GM18498 (cell line): ENCODE measurements at regions not wholly inside any gene's neighbourhood (a gene's known extent, or its start where the extent isn't known, plus 50 kb on each side); places are given as distances from the start of the nearest gene placed in this dataset.
"Not testable (repeated sequence)": the region's sequence is repeated elsewhere in the genome, so short reads cannot be mapped to it uniquely, and the experiment has no call there.

Source experiments
- ATAC-seq: cut with Tn5 transposase; IDR thresholded peaks from one replicate; pipeline ENCODE4 v1.9.1; 2021; ENCODE audit warnings: mild to moderate bottlenecking, moderate library complexity; ENCODE audit not compliant: unreplicated experiment

DNA sequence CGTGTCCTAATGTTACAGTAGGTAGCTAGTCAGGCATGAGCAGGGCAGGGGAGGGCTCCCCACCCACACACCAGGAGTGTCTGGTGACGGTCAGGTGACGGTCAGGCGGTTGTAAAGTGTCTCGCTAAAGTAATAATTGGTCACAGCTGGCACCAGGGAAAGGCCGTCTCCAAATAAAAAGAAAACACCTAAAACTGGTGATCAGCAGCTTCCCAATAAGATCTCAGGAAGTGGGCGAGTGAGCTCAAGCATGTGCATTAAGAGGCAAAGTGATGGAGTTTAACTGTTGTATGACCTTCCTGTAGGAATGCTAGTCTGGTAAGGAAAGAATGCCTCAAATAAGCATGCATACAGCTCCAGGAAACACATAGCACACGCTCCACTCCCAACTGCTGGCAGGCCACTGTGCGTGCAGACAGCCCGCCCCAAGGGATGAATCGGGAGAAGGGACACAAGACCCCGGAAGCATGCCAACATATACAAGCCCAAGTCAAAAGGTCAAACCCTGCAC, 177.1 kb downstream of the RNF144A start:
- no peak for ATAC-seq

DNA sequence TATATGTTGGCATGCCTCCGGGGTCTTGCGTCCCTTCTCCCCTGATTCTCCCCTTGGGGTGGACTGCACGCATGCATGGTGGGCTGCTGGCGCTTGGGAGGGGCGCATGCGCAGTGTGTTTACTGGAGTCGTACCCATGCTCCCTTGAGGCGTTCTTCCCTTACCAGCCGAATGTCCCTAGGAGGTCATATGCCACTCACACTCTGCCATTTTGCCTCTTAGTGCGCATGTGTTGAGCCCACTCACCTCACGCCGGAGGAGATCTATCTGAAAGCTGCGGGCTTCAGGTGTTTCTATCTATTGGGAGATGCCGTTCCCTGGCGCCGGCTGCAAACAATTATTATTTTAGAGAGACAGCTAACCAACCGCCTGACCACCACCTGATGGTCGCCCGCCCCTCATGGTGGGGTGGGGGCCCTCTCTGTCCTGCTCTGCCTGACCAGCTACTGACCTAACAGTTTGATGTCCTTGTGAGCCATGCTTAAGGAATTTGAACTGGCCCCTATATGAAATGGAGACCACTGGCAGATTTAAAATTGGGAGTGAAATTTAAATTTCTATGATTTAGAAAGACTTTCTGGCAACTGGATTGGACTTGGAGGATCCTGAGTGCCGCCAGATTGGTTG, 179.6 kb downstream of the RNF144A start:
- no peak for ATAC-seq

DNA sequence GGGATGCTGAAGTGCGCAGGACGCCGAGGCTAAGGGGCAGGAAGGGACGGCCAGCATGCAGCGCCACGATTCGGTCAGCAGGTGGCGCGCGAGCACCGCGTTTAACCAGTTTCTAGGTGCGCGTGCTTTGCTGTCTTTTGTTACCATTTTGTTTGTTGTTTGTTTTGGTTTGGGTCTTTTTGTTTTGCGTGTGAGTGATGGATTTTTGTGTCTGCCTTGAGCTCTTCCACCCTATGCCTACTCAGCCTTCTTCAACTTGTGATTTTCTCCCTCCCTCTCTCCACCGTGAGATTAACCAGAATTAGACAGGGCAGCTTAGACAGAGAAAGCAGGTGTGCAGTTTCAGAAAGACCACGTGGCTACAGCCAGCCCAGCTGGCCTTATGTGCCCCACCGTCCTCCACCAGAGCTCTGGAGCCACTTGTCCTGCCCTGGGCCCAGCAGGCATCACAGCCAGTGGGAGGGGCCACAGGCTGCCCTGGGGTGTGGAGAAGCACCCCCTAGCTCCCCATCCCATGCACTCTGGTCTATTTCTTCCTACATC, 180.2 kb downstream of the RNF144A start:
- peak; percentile 92 for ATAC-seq

DNA sequence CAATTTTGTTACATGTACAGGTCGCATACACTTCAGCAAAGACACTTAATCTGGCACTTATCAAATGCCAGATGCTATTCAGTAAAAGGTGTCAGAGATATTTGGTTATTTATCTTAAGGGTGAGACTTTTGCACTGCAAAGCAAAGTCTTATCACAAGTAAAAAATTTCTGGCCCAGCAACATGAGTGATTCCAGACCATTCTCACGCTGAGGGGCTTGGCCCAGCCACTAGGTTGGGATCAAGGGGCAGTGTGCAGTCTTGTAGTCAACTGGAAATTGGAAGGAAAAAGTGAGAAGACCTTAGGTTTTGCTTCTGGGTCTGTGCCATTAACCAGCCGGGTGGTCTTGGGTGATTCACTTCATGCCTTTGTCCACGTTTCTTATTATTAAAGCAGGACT, 181.6 kb downstream of the RNF144A start:
- no peak for ATAC-seq

DNA sequence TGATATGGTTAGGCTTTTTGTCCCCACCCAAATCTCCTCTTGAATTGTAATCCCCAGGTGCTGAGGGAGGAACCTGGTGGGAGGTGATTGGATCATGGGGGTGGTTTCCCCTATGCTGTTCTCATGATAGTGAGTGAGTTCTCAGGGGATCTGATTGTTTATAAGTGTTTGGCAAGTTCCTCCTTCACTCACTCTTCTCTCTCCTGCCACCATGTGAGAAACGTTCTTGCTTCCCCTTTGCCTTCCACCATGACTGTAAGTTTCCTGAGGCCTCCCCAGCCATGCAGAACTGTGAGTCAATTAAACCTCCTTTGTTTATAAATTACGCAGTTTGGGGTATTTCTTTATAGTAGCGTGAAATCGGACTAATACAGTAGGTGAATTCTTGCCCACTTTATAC, 182.5 kb downstream of the RNF144A start:
- not testable (repeated sequence) for ATAC-seq

DNA sequence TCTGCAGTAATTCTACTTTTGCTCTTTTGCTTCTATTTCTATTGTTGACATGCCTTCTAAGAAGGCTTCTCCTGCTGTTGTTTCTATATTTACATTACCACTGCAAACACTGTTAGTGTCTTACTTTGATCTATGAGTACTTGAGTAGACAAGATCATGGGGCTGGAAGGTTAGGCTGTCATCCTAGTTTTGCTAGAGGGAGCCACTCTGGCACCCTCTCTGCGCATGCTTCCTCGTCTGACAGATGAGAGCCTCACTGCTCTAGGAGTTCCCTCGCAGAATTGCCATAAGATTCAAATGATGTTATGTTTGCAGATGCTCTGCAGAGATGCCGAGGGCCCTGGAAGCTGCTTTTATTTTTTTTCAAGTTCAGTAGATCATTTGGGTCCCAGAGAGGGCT, 185.6 kb downstream of the RNF144A start:
- no peak for ATAC-seq

DNA sequence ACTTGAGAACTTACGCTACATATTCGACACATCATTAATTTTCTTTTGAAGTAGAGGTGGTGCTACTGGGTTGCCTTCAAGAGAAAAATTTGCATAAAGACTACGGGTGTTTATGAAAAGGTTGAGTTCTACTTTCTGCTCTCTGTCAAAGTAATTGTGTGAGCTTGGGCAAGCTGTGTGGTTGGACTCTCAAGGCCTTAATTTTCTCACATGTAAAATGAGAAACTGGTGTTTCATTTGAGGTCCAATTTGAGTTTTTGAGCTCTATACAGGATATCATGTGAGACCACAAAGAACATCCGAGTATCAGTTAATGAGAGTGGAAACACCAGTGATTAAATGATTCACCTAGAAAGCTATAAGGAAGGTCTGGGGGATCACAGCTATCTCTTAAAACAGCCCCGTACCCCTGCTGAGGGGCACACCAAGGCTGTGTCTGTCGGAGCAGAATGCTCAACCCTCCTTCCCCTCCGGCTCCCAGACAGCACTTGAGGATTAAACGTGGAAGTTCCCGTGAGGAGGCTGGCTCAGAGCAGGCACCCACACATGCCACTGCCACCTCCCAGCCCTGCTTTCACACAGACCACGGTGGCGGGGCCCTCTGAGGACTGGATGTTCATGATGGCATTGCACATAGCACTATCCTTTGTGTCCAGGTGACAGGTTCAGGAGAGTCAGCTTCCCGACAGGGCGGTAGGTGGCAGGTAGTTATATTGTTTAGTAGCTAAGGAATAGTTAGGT, 191.8 kb downstream of the RNF144A start:
- ATAC-seq: no peak

DNA sequence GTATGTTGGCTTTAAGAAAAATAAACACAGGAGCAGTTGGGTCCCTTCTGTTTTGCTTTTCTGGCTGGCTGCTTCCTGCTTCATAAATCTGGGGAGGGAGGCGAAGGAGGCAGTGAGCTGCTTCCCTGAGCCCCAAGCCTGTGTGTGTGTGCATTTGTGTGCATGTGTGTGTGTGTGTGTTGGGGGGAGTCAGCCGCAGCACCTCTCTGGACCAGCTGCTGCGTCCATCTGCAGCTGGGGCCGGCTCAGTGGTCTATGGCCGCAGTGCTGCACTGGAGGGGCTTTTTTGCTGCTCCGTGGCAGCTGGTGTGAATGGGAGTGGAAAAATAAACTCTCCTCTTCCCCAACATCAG, 192.3 kb downstream of the RNF144A start:
- no peak for ATAC-seq

DNA sequence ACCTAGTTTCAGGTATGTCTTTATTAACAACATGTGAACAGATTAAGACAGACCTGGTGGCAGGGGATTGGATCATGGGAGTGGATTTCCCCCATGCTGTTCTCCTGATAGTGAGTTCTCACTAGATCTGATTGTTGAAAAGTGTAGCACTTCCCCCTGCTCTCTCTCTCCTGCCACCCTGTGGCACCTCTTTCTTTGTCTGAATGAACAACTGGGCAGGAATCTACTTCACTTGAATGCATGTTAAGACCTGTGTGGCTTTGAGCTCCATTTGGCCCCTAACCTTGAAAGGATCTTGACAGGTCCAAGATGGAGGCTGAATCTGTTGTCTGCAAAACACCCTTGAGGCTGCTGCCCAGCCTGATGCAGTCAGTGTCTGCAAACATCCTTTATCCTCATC, 194.4 kb downstream of the RNF144A start:
- no peak for ATAC-seq

DNA sequence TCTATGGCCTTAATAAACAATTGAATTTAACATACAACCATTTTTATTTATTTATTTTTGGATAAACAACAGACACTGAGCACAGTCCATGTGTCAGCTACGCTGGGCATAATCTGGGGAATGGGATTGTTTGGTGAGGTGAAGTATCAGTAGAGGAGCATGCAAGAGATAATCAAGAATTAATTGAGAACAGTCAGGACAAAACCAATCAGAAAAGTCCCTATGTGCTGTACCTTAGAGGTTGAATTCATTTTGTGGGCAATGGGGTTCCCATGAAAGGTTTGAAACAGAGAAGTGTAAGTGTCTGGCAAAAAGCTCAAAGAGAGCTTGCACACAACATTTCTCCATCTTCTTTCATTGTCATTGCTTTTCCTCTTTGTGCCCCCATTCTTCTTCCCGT, 198.2 kb downstream of the RNF144A start:
- ATAC-seq: no peak

DNA sequence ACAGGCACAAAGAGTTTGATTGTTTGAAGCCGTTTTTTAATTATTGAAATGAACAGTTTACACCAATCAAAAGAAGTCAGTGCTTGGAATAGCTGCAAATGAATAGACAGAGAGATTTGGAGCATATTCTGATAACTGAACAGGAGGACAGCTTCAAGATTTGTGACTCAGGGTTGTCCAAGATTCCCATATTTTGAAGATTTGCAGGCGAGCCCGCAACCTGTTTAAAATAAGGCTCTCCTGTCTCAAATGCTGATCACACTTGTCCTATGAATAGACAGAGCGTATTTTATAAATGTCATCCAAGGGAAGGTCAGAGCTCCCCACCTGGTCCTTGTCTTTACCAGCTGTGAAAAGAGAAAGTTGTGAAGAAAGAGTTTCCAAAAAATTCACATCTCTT, 198.7 kb downstream of the RNF144A start:
- ATAC-seq: no peak

DNA sequence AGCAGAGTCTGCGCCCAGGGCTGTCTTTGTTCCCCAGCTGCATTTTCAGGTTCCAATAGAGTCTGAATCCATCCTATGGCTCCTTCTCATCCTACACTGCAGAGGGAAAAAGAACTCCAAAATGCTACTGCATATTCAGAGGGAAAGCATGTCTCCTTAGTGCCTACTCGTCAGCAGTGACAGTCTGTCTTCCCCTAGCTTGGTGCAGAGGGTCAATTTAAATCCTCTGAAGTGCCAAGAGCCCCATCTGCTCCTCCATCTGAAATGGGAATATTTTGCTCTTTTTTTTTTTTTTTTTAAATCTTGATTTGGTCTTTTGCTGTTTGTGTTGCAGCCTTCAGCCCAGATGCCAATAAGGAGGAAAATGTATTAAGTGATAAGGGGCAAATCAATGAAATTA, 199.3 kb downstream of the RNF144A start:
- no peak for ATAC-seq

DNA sequence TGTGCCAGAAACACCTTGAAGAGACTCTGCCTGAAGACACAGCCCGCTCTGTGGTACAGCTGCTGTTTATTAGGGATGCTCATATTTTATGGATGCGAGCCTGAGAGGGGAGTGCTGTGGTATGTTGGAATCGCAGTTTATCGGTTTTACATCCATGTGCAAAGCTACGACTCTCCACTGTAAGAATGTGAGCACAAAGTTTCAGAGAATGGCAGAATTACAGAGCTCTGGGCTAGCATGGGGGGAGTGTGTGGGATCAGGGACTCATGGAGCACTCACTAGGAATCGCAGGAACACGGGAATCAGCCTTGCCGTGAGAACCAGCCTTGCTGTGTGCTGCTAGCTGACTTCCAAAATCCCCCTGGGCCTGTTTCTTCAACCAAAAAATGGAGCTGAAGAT, 199.9 kb downstream of the RNF144A start:
- no peak for ATAC-seq

DNA sequence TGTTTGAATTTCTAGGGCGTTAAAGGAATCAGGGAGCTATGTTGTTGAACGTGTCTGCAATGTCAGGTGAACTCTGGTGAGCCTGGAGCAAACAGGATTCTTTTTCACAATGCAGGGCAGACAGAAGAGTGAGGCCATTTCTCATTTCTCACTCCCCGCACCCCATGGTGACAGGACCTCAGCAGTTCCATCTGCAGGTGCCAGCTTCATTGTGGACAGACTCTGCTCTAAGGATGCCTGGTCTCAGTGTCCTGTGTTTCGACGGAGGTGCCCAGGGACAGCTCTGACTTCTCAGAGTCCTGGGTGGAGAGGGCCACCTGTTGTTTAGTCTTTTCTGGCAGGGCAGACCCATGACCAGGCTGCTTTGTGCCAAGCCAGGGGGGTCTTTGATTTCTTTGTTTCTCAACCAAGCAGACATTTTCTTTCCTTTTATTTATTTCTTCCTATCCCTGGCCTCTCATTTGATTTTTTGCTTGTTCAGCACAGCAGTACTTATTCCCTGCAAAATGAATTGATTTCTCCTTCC, 201.5 kb downstream of the RNF144A start:
- ATAC-seq: no peak

DNA sequence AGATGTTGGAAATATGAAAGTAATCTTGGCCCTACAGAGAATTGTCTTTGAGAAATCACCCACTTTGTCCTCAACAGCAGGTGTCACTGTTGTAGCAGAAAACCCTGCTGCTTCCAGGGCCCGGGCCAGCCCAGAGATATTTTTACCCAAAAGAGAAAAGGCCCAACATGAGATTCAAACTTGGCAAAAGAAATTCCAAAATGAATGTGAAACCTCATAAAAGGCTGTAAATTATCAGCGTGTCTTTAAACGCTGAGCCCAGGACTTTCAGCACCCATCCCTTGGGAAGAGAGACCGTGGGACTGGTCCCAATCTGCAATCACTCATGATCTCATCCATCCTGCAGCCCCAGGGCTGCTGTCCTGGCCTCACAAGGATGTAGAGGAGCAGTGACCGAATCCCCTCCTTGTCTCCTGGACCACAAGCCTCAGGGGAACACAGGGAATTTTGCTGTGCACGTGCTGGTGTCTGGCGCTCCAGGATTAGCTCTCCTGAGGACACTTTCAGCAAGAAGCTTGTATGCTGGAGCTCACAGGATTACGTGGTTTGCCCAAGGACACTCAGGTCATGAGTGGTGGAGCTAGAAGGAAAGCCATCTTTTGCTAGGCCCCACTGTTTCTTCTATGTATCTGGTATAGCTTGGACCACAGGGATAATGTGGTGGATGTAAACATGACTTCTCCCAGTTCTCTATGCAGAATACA, 202.1 kb downstream of the RNF144A start:
- ATAC-seq: no peak

DNA sequence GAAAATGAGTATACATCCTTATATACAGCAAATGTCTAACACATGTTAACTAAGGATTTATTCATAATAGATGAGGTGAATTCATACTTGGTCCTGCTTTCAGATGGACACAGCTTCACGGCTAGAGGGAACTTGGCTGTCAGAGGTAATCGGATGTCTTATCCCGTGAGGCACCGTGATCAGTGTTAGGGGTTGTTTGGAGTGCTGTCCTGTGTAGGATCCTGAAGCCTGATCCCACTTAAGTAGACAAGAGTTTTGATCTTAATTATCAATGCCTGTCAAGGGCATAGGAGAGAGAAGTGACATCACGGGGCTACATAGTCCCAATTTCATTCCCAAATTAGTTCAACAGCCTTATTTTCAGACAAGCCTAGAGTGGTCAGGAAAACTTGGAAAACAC, 204.6 kb downstream of the RNF144A start:
- ATAC-seq: no peak

DNA sequence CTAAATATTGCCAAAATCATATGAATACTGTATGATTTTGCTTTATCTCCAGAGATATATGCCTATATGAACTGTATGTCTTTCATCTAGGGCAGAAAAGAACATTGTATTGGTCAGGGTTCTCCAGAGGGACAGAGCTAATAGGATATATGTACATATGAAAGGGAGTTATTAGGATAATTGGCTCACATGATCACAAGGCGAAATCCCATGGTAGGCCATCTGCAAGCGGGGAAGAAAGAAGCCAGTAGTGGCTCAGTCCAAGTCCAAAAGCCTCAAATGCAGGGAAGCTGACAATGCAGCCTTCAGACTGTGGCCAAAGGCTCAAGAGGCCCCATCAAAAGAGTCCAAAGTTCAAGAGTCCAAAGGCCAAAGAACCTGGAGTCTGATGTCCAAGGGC, 209.9 kb downstream of the RNF144A start:
- ATAC-seq: no peak

DNA sequence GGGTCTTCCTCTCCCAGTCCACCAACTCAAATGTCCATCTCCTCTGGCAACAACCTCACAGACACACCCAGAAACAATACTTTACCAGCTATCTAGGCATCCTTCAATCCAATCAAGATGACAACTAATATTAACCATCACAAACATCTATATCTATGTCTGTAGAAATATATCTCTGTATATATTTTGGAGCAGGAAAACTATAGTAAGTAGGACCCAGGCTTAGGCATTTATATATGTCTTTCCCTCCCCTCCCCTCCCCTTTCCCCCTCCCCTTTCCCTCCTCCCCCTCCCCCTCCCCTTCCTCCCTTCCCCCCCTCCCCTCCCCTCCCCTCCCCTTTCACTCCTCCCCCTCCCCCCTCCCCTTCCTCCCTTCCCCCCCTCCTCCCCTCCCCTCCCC, 210.5 kb downstream of the RNF144A start:
- ATAC-seq: no peak

DNA sequence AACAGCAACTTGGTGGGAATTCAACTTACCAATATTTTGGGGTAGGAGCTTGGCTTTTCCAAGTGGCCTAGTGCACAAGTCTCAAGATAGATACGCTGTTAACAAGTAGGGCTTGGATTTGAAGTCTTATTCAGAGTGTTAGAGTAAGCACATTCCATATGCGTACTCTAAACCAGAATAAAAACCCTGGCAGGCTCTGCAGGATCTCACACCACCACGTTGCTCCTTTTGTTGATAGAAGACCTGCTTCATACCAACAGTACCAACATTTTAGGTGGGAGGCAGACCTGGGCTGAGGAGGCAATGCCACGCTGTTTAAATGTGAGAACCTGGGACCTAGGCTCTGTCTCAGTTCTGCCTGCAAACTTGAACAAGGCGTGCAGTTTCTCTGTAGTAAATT, 214.0 kb downstream of the RNF144A start:
- ATAC-seq: no peak

DNA sequence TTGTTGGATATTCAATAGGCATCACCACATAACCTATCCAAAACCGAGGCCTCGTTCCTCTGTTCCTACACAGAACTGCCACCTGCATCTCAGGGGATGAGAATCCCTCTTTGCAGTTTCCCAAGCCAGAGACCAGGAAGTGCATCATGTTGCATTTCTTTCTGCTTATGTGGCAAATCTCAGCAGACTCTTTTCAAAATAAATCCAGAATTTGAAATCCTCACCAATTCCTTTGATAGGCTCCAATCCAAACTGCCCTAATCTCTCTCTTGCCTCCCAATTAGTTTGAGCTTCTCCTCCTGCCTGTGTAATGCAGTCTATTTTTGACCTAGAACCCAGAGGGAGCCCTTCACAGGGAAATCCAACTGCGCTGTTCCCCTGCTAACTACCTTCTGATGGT, 215.5 kb downstream of the RNF144A start:
- ATAC-seq: no peak

DNA sequence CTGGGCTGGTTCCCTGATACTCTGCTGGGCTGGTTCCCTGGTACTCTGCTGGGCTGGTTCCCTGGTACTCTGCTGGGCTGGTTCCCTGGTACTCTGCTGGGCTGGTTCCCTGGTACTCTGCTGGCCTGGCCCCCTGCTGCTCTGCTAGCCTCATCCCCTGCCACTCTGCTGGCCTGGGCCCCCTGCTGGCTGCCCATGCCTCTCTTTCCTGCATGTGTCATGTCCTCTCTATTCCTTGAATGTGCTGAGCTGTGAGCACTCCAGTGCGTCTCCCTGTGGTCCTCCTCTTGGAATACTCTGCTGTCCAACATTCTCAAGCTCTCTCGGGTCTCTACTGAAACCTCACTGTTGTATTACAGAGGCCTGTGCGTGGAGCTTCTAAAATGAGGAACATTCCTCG, 216.3 kb downstream of the RNF144A start:
- ATAC-seq: no peak

DNA sequence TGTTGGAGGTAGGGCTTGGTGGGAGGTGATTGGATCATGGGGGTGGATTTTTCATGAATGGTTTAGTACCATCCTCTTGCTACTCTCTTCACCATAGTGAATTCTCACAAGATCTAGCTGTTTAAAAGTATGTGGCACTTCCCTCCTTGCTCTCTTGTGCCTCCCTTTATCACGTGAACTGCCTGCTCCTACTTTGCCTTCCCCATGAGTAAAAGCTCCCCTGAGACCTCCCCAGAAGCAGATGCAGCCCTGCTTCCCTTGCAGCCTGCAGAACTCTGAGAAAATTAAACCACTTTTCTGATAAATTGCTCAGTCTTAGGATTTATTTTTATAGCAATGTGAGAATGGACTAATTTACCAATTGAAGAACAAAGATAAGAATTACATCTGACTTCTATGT, 223.1 kb downstream of the RNF144A start:
- no peak for ATAC-seq
